ENCODE measurements at regions not wholly inside any gene's neighbourhood (a gene's known extent, or its start where the extent isn't known, plus 50 kb on each side); places are given as distances from the start of the nearest gene placed in this dataset.
"Not testable (repeated sequence)": the region's sequence is repeated elsewhere in the genome, so short reads cannot be mapped to it uniquely, and the experiment has no call there.

DNA sequence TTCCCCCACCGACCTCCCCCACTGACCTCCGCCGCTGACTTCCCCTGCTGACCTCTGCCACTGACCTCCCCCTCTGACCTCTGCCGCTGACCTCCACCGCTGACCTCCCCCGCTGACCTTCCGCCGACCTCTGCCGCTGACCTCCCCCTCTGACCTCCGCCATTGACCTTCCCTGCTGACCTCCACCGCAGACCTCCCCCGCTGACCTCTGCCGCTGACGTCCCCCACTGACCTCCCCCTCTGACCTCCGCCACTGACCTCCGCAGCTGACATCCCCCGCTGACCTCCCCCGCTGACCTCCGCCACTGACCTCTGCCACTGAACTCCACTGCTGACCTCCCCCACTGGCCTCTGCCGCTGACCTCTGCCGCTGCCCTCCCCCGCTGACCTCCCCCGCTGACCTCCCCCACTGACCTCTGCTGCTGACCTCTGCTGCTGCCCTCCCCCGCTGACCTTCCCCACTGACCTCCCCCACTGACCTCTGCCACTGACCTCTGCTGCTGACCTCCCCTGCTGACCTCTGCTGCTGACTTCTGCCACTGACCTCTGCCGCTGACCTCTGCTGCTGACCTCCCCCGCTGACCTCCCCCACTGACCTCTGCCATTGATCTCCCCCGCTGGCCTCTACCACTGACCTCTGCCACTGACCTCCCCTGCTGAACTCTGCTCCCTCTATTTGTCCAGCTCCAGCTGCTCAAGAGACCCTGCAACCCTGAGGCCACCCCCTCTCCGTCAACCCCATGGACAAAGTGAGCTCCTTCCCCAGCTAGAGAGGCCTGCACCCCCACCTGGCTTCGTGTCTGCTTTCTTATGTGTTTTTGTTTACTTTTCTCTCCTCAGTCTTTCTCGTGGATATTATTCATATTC is 91.4 kb upstream of the AFDN start:
- DNase-seq (ENCODE audit: low read depth in 2 of 2): no peak

DNA sequence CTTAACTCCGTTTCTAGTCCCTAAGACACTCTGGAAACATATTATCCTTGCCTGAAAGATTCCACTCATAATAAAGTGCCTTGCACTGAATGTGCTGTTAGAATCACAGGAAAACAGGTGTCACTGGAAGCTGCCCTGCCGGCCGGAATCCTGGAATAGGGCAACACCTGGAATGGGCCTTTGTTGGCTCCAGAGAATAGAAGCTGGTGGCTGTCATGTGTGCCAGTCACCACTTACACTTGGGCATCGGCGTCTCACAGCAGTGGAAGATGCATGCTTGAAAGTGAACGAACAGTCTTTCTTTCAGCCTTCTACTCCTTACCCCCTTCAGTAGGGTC is 90.8 kb upstream of the AFDN start:
- DNase-seq (ENCODE audit: low read depth in 2 of 2): no peak

- no peak for DNase-seq (ENCODE audit: low read depth in 2 of 2)
These were observed 90.1 kb upstream of the AFDN start for GRCh38 chr6:167736486-167737204.

DNA sequence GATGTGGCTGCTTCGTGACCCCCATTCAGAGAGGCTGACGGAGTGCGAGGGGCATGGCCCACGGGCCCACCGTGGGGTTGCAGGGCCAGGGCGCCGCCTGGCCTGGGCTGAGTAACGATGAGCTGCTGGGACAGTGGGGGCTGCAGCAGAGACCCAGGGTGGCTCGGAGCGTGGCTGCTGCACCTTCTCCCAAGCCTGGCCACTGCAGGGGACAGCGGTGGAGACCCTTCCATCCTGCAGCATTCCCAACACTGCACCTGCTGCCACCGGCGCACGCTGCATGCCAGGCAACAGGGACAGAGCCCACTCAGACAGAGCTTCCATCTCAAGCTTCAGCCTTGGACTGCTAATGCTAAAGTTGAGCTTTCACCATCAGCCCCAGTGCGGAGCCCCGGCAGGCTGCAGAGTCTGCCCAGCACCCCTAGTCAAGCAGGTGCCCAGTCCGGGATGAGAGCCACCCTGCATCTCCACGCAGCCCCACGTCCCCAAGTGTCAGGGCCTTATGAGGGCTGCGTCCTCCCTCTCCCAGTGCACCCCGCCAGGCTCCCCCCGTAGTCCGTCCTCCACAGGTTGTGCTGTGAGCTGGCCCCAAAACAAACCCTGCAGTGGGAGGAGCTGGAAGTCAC is 89.4 kb upstream of the AFDN start:
- no peak for DNase-seq (ENCODE audit: low read depth in 2 of 2)

- no peak for DNase-seq (ENCODE audit: low read depth in 2 of 2)
These were observed 88.3 kb upstream of the AFDN start for GRCh38 chr6:167738386-167738785.

- DNase-seq (ENCODE audit: low read depth in 2 of 2): no peak
These were observed 86.8 kb upstream of the AFDN start for GRCh38 chr6:167739721-167740475.

GRCh38 chr6:167742719-167743303 is 83.9 kb upstream of the AFDN start:
- no peak for DNase-seq (ENCODE audit: low read depth in 2 of 2)

- DNase-seq (ENCODE audit: low read depth in 2 of 2): no peak
These were observed 81.7 kb upstream of the AFDN start for GRCh38 chr6:167744681-167745669.

GRCh38 chr6:167745670-167746389 is 80.9 kb upstream of the AFDN start:
- no peak for DNase-seq (ENCODE audit: low read depth in 2 of 2)

GRCh38 chr6:167746390-167746907 is 80.3 kb upstream of the AFDN start:
- no peak for DNase-seq (ENCODE audit: low read depth in 2 of 2)

GRCh38 chr6:167746975-167747374 is 79.7 kb upstream of the AFDN start:
- DNase-seq (ENCODE audit: low read depth in 2 of 2): no peak

DNA sequence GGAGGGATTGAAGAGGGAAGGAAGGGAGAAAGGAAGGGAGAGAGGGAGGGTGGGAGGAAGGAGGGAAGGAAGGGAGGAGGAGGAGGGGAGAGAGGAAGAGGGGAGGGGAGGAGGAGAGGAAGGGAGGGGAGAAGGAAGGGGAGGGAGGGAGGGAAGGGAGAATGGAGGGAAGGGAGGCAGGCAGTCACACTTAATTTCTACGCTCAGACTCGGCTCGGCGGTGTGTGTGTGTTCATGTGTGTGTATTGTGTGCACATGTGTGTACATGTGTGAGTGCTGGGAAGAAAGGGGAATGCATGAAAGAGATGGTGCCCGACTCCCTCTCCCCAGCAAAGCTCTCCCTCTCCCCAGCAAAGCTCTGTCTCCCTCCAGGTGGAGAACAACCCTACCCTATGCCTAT is 79.1 kb upstream of the AFDN start:
- DNase-seq (ENCODE audit: low read depth in 2 of 2): no peak

- DNase-seq (ENCODE audit: low read depth in 2 of 2): no peak
These were observed 78.7 kb upstream of the AFDN start for GRCh38 chr6:167748046-167748445.

DNA sequence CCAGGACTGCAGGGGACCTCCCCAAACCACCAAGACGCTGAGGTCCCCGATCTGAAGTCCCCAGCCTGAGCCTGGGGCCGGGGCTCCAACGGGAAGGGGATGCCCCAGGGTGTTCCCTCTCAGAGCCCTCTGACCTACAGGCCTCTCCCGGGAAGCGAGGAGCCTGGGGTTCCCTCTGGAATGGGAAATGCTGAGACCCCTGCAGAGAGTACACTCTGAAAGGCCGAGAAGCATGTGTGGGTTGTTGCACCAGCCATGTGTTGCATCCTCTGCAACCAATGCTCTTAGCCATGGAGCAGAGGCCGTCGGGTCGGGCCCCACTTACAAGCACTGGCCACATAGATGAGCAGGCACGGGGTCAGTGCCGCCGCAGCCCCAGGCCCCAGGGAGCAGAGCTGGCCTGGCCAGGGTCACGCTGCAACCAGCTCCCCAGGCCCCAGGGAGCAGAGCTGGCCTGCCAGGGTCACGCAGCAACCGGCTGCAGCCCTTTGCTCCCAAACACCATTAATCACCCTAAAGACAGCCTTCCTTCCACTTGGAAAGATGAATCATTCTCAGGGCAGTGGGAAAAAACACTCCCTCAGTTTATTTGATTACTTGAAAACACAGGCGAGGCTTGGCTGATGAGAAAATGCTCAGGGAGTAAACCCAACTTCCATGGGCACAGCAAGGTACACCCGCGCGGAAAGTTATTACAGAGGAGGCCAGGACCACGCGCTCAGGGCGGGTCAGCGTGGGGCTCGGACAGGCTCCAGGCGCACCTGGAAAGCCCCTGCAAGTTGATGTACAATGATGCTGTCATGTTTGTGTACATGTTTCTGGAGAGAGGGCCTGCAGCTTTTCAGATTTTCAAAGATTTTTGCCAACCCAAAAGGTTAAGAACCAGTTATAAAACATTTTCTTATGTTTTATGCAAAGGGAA is 78.0 kb upstream of the AFDN start:
- DNase-seq (ENCODE audit: low read depth in 2 of 2): no peak

GRCh38 chr6:167750956-167751358 is 75.8 kb upstream of the AFDN start:
- DNase-seq (ENCODE audit: low read depth in 2 of 2): no peak

- DNase-seq (ENCODE audit: low read depth in 2 of 2): no peak
These were observed 75.1 kb upstream of the AFDN start for GRCh38 chr6:167751579-167752115.

- DNase-seq (ENCODE audit: low read depth in 2 of 2): not testable (repeated sequence)
These were observed 73.4 kb upstream of the AFDN start for GRCh38 chr6:167753281-167753680.

DNA sequence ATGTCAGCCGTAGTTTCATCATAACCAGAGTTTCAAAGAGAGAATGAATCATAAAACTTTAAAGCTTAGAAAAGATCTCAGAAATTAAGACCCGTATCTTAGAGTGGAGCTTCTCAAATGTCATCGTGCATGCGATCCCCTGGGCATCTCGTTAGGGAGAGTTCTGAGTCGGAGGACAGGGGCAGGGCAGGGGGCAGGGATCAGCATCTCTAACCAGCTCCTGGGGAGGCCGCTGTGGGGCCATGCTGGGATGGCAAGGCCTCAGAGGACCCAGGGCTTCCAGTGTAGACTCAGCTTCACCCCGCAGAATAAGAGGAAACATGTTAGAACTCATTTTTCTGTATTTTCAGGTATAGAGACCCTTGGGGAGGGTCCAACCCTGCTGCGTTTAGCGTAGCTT is 72.0 kb upstream of the AFDN start:
- no peak for DNase-seq (ENCODE audit: low read depth in 2 of 2)
